ENCODE measurements at regions not wholly inside any gene's neighbourhood (a gene's known extent, or its start where the extent isn't known, plus 50 kb on each side); places are given as distances from the start of the nearest gene placed in this dataset.

GRCh38 chr2:43132683-43133301, 93.6 kb downstream of the ZFP36L2 start:
- TF ChIP-seq CTCF (optimal IDR thresholded peaks at IDR 0.05 in 1 of 3, IDR thresholded peaks at IDR 0.05 in 1 of 3, conservative IDR thresholded peaks at IDR 0.05 in 1 of 3; ENCODE audit: extremely low read depth in 1 of 3, insufficient read depth in 2 of 3, low read length in 3 of 3) (no peak), EZH2 (IDR thresholded peaks at IDR 0.05; ENCODE audit: low read length) (no peak)

All from keratinocyte (primary cell).